ENCODE measurements at regions not wholly inside any gene's neighbourhood (a gene's known extent, or its start where the extent isn't known, plus 50 kb on each side); places are given as distances from the start of the nearest gene placed in this dataset.

- DNase-seq (ENCODE audit: low read depth in 2 of 2), result peak in 1 of 2 donors; percentile 30
These were observed 168.4 kb downstream of the OR4F15 start for GRCh38 chr15:101980206-101980910.
